ENCODE measurements at regions not wholly inside any gene's neighbourhood (a gene's known extent, or its start where the extent isn't known, plus 50 kb on each side); places are given as distances from the start of the nearest gene placed in this dataset.

DNA sequence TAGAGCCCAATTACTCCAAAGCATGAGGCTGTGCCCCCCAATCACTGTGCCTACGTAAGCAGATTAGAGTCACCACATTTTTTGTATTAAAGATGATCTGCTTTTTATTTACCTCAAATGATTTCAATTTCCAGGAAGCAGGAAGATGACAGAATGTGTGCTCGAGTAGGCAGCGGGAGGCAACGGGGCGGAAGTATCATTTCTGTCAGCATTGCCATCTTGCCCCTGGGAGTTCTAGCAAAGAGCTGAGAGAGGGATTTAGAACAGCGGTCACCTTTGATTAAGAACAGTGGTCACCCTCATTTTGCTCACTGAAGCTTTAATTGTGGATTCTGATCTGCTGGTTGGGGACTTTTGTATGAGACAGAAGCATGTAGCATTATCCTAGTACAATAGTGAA lies 117.1 kb upstream of the FAM13C start (continued):
- TF ChIP-seq BRF2 (IDR thresholded peaks at IDR 0.05; ENCODE audit: borderline replicate concordance, insufficient read depth, insufficient read length) (no peak), YBX1 (IDR thresholded peaks at IDR 0.05) (no peak), ZNF764 (CRISPR knock-in tag; IDR thresholded peaks at IDR 0.05; ENCODE audit: low read depth) (no peak), ZNF778 (CRISPR knock-in tag; IDR thresholded peaks at IDR 0.05) (no peak)

DNA sequence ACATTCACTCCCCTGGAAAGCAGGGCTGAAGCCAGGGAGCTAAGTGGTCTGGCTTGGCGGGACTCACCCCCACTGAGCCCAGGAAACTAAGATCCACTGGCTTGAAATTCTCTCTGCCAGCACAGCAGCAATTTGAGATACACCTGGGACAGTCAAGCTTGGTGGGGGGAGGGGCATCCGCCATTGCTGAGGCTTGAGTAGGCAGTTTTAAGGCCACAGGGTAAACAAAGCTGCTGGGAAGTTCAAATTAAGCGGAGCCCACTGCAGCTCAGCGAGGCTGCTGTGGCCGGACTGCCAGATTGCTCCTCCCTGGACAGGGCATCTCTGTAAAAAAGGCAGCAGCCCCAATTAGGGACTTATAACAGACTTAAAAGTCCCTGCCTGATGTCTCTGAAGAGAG lies 108.2 kb upstream of the FAM13C start:
- H2AFZ ChIP-seq (ENCODE audit: low read depth, low read length) = no peak overlapping the region
- H3K4me3 ChIP-seq = no peak overlapping the region
- BruUV-seq (replicated peaks) = no TSS peak
- ChIA-PET CTCF (ENCODE audit: low intra/inter-chr PET ratio) (no interaction called here), POLR2A (no interaction called here)
- no peaks in the 10 kb centered on the region for H3K79me2 ChIP-seq (ENCODE audit: control insufficient read depth, insufficient read depth, low read length)
- ATAC-seq (no peak), FAIRE-seq (no peak), DNase-seq (ENCODE audit: extremely low read depth in 1 of 4, low spot score in 3 of 4) (no peak)
- intact Hi-C loops (cut with micrococcal nuclease) = no loop called here
- no peaks in the 10 kb centered on the region for H4K20me1 ChIP-seq (replicated peaks; ENCODE audit: control insufficient read depth, insufficient read depth, low read length)
- H3K9me3 ChIP-seq (replicated peaks; ENCODE audit: control insufficient read depth, insufficient read depth, low read depth, low read length) = no peaks in the 10 kb centered on the region; the same call in 1 of the 2 replicates
- H3K4me2 ChIP-seq (ENCODE audit: insufficient read depth, low read length) = no peak overlapping the region
- in situ Hi-C loops (cut with MboI) = no loop called here
- WGBS (ENCODE audit: insufficient coverage, low coverage, missing lambda C conversion rate) = 1% methylated on average over 5 of the region's 5 CpGs
- H3K9me1 ChIP-seq (ENCODE audit: control insufficient read depth, insufficient read depth, low read length) = no peaks in the 10 kb centered on the region
- H3K9ac ChIP-seq (ENCODE audit: insufficient read depth in 1 of 2, low read depth in 2 of 2, low read length in 2 of 2) = no peak overlapping the region
- H3K27me3 ChIP-seq (ENCODE audit: control insufficient read depth in 2 of 2, insufficient read depth in 2 of 2, low read length in 2 of 2) = no peaks in the 10 kb centered on the region
- no peaks in the 10 kb centered on the region for H3K36me3 ChIP-seq (ENCODE audit: control insufficient read depth, insufficient read depth, low read length)
- H3K27ac ChIP-seq (ENCODE audit: extremely low read depth, low read depth, low read length) = no peak overlapping the region
- H3K4me1 ChIP-seq (replicated peaks in 1 of 2; ENCODE audit: control insufficient read depth in 2 of 2, insufficient read depth in 2 of 2, low read length in 2 of 2) = no peaks in the 10 kb centered on the region
- no peak for TF ChIP-seq ZNF766 (CRISPR knock-in tag; conservative IDR thresholded peaks at IDR 0.05)
- no peak for TF ChIP-seq ZFPM2 (CRISPR knock-in tag; IDR thresholded peaks at IDR 0.05)
- TF ChIP-seq, protein P1, sequence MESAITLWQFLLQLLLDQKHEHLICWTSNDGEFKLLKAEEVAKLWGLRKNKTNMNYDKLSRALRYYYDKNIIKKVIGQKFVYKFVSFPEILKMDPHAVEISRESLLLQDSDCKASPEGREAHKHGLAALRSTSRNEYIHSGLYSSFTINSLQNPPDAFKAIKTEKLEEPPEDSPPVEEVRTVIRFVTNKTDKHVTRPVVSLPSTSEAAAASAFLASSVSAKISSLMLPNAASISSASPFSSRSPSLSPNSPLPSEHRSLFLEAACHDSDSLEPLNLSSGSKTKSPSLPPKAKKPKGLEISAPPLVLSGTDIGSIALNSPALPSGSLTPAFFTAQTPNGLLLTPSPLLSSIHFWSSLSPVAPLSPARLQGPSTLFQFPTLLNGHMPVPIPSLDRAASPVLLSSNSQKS (CRISPR knock-in tag; IDR thresholded peaks at IDR 0.05) = no peak
- TF ChIP-seq, protein P2, sequence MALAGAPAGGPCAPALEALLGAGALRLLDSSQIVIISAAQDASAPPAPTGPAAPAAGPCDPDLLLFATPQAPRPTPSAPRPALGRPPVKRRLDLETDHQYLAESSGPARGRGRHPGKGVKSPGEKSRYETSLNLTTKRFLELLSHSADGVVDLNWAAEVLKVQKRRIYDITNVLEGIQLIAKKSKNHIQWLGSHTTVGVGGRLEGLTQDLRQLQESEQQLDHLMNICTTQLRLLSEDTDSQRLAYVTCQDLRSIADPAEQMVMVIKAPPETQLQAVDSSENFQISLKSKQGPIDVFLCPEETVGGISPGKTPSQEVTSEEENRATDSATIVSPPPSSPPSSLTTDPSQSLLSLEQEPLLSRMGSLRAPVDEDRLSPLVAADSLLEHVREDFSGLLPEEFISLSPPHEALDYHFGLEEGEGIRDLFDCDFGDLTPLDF (CRISPR knock-in tag; IDR thresholded peaks at IDR 0.05) = no peak
- TF ChIP-seq, protein P3, sequence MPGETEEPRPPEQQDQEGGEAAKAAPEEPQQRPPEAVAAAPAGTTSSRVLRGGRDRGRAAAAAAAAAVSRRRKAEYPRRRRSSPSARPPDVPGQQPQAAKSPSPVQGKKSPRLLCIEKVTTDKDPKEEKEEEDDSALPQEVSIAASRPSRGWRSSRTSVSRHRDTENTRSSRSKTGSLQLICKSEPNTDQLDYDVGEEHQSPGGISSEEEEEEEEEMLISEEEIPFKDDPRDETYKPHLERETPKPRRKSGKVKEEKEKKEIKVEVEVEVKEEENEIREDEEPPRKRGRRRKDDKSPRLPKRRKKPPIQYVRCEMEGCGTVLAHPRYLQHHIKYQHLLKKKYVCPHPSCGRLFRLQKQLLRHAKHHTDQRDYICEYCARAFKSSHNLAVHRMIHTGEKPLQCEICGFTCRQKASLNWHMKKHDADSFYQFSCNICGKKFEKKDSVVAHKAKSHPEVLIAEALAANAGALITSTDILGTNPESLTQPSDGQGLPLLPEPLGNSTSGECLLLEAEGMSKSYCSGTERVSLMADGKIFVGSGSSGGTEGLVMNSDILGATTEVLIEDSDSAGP (CRISPR knock-in tag; IDR thresholded peaks at IDR 0.05) = no peak
